ENCODE measurements at regions not wholly inside any gene's neighbourhood (a gene's known extent, or its start where the extent isn't known, plus 50 kb on each side); places are given as distances from the start of the nearest gene placed in this dataset.

DNA sequence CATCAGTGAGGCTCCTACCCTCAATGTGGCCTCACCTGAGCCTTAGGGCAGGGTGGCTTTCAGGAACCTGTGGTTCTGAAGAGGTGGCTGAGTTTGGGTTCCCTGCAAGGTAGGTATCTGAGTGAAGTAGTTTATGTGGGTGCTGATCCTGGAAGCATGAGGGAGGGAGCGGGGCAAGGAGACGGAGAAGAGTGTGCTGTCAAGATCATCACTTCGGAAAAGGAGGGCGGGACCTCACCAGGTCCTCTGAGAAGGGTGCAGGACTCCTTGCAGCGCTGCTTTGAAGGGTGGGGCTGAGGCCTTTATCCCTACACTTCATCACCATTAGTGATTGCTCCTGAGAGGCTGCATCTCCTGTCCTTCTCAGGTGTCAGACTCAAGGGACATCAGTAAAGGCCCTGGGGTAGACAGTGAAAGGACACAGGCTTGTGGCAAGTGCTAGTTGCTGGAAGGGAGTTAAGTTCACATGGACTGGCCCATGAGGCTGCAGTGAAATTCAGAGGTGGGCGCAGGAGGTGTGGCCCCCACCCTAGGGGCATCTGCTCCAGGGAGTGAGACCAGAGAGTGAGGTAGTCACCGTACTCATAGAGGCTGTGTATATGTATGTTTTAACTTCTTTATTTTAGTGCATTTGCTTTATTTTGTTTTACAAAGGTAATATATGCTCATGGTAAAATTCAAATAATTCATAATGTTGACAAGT lies 57.3 kb upstream of the GALNT2 start:
- TF ChIP-seq, protein P1, sequence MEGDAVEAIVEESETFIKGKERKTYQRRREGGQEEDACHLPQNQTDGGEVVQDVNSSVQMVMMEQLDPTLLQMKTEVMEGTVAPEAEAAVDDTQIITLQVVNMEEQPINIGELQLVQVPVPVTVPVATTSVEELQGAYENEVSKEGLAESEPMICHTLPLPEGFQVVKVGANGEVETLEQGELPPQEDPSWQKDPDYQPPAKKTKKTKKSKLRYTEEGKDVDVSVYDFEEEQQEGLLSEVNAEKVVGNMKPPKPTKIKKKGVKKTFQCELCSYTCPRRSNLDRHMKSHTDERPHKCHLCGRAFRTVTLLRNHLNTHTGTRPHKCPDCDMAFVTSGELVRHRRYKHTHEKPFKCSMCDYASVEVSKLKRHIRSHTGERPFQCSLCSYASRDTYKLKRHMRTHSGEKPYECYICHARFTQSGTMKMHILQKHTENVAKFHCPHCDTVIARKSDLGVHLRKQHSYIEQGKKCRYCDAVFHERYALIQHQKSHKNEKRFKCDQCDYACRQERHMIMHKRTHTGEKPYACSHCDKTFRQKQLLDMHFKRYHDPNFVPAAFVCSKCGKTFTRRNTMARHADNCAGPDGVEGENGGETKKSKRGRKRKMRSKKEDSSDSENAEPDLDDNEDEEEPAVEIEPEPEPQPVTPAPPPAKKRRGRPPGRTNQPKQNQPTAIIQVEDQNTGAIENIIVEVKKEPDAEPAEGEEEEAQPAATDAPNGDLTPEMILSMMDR (IDR thresholded peaks at IDR 0.05): no peak
- no peak for TF ChIP-seq POLR2A (IDR thresholded peaks at IDR 0.05)
